ENCODE measurements at regions not wholly inside any gene's neighbourhood (a gene's known extent, or its start where the extent isn't known, plus 50 kb on each side); places are given as distances from the start of the nearest gene placed in this dataset.

DNA sequence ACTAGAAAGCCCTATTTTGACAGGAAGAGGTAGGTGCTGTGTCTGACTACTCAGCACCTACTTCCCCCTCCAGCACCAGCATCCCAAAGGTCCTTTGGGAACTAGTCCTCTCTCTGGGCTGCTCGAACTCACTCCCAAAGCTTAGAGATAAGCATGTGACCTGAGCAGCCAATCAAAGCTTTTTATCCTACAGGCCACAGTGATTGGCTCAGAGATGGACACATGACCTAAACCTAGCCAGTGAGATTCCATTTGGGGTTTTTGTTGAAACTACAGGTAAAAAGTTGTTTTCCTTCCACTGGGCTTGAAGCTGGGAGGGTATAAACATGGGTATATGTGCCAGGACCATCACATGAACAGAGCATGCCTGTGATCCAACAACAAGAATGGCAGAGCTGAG is 186.5 kb upstream of the PPP2R3A start:
- peak; percentile 48 for DNase-seq
- 67% methylated on average over 1 of the region's 1 CpG; no CpG with 5 or more reads in 1 of the 2 donors for WGBS, 2 donors
- no peak for TF ChIP-seq POLR2A (IDR thresholded peaks at IDR 0.05)
- TF ChIP-seq, protein P1, sequence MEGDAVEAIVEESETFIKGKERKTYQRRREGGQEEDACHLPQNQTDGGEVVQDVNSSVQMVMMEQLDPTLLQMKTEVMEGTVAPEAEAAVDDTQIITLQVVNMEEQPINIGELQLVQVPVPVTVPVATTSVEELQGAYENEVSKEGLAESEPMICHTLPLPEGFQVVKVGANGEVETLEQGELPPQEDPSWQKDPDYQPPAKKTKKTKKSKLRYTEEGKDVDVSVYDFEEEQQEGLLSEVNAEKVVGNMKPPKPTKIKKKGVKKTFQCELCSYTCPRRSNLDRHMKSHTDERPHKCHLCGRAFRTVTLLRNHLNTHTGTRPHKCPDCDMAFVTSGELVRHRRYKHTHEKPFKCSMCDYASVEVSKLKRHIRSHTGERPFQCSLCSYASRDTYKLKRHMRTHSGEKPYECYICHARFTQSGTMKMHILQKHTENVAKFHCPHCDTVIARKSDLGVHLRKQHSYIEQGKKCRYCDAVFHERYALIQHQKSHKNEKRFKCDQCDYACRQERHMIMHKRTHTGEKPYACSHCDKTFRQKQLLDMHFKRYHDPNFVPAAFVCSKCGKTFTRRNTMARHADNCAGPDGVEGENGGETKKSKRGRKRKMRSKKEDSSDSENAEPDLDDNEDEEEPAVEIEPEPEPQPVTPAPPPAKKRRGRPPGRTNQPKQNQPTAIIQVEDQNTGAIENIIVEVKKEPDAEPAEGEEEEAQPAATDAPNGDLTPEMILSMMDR (IDR thresholded peaks at IDR 0.05) = no peak
- Histone ChIP-seq H3K27ac (no peak overlapping the region), H3K9me3 (no peaks in the 10 kb centered on the region), H3K4me1 (no peaks in the 10 kb centered on the region), H3K4me3 (no peak overlapping the region), H3K27me3 (no peaks in the 10 kb centered on the region), H3K36me3 (ENCODE audit: low read depth, missing control alignments) (no peaks in the 10 kb centered on the region)
- intact Hi-C loops (cut with DNase I; ENCODE audit: low total_unique reads) = no loop called here

DNA sequence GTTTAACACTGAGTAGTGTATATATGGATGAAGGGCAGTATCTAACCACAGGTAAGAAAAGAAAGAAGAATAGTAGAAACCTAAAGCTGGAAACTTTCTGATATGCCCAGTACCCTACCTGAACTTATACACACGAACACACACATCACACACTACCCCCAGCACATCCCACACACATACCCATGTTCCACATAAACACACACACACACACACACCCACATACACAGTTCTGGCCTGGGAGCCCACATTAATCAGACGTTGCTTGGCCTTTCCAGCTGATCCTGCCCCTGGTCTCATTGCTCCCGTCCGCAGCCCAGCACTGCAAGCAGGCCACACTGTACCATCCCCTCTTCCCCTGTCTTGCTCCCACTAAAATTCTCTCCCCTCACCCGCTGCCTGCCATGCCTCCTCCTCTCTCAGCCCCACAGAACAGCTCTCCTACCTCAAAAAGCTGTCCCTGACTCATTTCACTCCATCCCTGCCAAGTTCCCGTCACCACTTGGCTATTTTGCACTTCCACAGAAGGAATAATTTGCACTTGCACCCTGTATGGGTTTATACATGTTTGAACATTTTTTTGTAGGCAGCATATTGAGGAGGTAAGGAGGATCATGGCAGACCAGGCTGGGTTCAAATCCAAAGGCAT is 185.8 kb upstream of the PPP2R3A start:
- no peaks in the 10 kb centered on the region for H3K9me3 ChIP-seq
- H3K4me1 ChIP-seq = no peaks in the 10 kb centered on the region
- H3K4me3 ChIP-seq = no peak overlapping the region
- TF ChIP-seq, protein P1 (IDR thresholded peaks at IDR 0.05) = no peak
- TF ChIP-seq POLR2A (IDR thresholded peaks at IDR 0.05) = no peak
- no peaks in the 10 kb centered on the region for H3K27me3 ChIP-seq
- 69 to 75% methylated on average over 6 of the region's 6 CpGs for WGBS, 2 donors
- no peak overlapping the region for H3K27ac ChIP-seq
- intact Hi-C loops (cut with DNase I; ENCODE audit: low total_unique reads) = no loop called here
- no peak for DNase-seq
- H3K36me3 ChIP-seq (ENCODE audit: low read depth, missing control alignments) = no peaks in the 10 kb centered on the region

DNA sequence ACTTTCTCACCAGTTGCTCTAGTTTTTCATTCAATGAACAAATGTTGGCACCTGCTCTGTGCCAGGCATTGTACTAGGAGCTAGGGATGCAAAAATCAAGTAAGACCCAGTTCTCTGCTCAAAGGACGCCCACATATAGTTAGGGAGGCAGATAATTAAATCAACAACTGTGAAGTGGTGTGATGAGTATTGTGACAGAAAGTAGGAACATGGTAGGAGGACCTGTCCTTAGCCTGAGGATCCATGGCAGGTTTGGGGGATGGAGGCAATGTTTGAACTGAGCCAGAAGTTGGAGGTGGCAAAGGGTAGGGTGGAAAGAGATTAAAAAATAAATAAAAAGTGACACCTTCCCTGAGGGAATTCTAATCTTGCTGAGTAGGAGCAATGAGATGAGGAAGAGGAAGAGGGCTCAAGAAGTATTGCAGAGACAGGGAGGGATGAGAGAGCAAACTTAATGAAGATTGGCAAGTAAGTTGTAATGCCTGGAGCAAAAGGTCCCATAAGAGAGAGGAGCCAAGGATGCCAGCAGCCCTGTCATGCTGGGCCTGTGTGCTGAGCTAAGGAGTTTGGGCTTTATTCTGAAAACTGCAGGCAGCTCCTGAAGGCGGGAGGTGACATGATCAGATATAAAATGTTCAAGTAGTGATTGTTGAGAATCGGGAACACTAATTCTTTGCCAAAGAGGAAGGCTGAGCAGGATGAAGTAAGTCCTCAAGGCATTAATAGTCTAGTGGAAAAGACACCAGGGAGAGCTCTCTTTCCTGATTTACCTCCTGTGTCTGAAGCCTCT is 184.3 kb upstream of the PPP2R3A start:
- H3K27me3 ChIP-seq = no peaks in the 10 kb centered on the region
- 70 to 84% methylated on average over 3 of the region's 3 CpGs for WGBS, 2 donors
- intact Hi-C loops (cut with DNase I; ENCODE audit: low total_unique reads) = no loop called here
- TF ChIP-seq, protein P1 (IDR thresholded peaks at IDR 0.05) = no peak
- TF ChIP-seq POLR2A (IDR thresholded peaks at IDR 0.05) = no peak
- no peaks in the 10 kb centered on the region for H3K4me1 ChIP-seq
- DNase-seq = no peak
- no peak overlapping the region for H3K4me3 ChIP-seq
- H3K9me3 ChIP-seq = no peaks in the 10 kb centered on the region
- no peak overlapping the region for H3K27ac ChIP-seq
- H3K36me3 ChIP-seq (ENCODE audit: low read depth, missing control alignments) = no peaks in the 10 kb centered on the region

DNA sequence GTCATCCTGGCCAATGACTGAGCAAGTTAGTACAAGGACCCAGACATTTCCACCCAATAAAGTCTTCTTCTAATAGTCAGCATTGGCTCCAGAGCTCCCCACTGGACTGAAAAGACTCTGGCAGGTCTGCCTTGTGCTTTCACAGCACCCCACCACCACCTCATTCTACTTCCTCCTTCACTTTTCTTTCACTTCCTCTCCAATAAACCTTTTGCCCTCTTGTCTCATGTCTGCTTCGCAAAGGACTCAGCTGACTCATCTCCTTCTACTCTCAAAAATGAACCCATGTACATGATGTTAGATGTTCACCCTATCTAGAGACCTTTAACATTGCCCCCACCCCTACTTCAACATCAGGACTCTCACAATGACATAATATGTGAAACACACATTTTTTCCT is 181.0 kb upstream of the PPP2R3A start:
- Histone ChIP-seq H3K36me3 (ENCODE audit: low read depth, missing control alignments) (no peaks in the 10 kb centered on the region), H3K27me3 (no peaks in the 10 kb centered on the region), H3K4me3 (no peak overlapping the region), H3K4me1 (no peaks in the 10 kb centered on the region), H3K27ac (no peak overlapping the region), H3K9me3 (no peaks in the 10 kb centered on the region)
- intact Hi-C loops (cut with DNase I; ENCODE audit: low total_unique reads) = no loop called here
- DNase-seq = no peak
- 81 to 94% methylated on average over 1 of the region's 1 CpG for WGBS, 2 donors
- TF ChIP-seq POLR2A (IDR thresholded peaks at IDR 0.05) = no peak
- TF ChIP-seq, protein P1 (IDR thresholded peaks at IDR 0.05) = no peak
